ENCODE measurements at regions not wholly inside any gene's neighbourhood (a gene's known extent, or its start where the extent isn't known, plus 50 kb on each side); places are given as distances from the start of the nearest gene placed in this dataset.
A peak's percentile ranks its signal among the peaks of the same experiment; 100 is the strongest.

DNA sequence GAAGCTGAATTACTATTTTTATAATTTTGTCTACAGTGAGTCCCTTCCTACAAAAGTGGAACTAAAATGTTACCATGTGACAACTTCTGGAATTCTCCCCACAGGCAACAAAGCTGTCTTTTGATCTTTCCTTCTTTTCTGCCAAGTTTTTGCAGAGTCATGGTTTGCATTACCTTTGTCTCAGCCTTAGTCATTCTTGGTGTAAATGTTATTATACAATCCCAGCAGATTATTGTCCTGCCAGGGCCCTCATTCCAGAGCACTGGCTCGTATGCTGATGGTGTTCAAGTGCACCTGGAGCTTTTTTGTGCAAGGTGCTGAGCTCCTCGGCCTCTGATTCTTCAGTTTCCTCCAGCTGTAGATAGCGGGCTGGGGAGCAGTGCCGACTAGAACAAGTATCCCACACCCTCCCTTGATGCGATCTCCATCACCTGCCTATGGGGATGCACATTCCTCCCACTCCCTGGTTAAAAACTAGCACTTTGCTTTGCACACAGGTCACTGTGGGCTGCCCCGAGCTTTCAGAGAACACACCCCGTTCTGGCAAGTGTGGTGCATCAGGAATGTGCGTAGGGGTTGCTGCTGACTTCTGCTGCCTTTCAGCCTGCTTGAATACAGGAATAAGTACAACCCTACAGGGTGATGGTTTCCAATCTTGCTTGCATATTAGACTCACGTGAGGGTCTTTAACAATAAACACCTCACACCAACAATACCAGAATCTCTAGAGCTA lies 263.6 kb downstream of the RNF144A start:
- H3K27ac ChIP-seq (ENCODE audit: low read depth, low read length, poor library complexity, severe bottlenecking) = peak overlapping the region; percentile 15
- CTCF ChIA-PET = interaction anchor here (0.6 kb wide), 2 partner anchors 18 to 28 kb away, joined by 3 read pairs; no protein-coding TSS in a partner anchor
- POLR2A ChIA-PET (ENCODE audit: low non-redundant PET) = no interaction called here

DNA sequence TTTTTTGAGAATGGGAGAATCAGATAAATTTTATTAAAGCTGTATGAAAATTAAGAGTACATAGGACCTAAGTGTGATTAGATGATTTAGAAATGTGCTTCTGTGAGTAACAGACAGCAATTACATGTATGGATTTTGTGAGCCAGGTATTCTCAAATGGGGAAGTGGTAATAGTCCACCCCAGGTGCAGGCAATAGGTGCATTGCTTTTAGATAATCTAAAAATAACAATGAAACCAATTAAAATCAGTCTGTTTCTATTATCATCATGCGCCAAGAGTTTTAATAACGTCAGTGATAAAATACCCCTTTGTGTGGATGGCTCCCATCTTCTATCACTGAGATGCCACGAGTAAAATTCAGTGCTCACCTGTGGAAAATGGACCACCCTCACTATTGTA lies 265.3 kb downstream of the RNF144A start:
- ChIA-PET CTCF (no interaction called here), POLR2A (ENCODE audit: low non-redundant PET) (no interaction called here)
- H3K27me3 ChIP-seq (replicated peaks; ENCODE audit: insufficient read depth, low read depth, low read length, poor library complexity) = no peaks in the 10 kb centered on the region
- TF ChIP-seq EZH2 (IDR thresholded peaks at IDR 0.05; ENCODE audit: borderline replicate concordance, low read depth, low read length, poor library complexity, severe bottlenecking) = no peak
- TF ChIP-seq, protein P1, sequence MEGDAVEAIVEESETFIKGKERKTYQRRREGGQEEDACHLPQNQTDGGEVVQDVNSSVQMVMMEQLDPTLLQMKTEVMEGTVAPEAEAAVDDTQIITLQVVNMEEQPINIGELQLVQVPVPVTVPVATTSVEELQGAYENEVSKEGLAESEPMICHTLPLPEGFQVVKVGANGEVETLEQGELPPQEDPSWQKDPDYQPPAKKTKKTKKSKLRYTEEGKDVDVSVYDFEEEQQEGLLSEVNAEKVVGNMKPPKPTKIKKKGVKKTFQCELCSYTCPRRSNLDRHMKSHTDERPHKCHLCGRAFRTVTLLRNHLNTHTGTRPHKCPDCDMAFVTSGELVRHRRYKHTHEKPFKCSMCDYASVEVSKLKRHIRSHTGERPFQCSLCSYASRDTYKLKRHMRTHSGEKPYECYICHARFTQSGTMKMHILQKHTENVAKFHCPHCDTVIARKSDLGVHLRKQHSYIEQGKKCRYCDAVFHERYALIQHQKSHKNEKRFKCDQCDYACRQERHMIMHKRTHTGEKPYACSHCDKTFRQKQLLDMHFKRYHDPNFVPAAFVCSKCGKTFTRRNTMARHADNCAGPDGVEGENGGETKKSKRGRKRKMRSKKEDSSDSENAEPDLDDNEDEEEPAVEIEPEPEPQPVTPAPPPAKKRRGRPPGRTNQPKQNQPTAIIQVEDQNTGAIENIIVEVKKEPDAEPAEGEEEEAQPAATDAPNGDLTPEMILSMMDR (conservative IDR thresholded peaks at IDR 0.05; ENCODE audit: low read depth, low read length) = no peak
- no peaks in the 10 kb centered on the region for H3K36me3 ChIP-seq (ENCODE audit: insufficient read depth, low read length, poor library complexity, severe bottlenecking)
- intact Hi-C loops (cut with micrococcal nuclease; ENCODE audit: unreplicated experiment) = no loop called here
- BruUV-seq (replicated peaks) = no TSS peak
- peaks cover 8% of the 10 kb centered on the region for H3K4me1 ChIP-seq (ENCODE audit: insufficient read depth, low read length, poor library complexity, severe bottlenecking)
- H3K27ac ChIP-seq (ENCODE audit: low read depth, low read length, poor library complexity, severe bottlenecking) = no peak overlapping the region
- H3K9me3 ChIP-seq (ENCODE audit: low read depth, low read length, poor library complexity, severe bottlenecking) = no peaks in the 10 kb centered on the region
- no peak for DNase-seq (ENCODE audit: low spot score)
- no peak overlapping the region for H3K4me3 ChIP-seq (ENCODE audit: low read depth, low read length, poor library complexity, severe bottlenecking)

More for the DNA sequence above, 263.6 kb downstream of the RNF144A start:
- no TSS peak for BruUV-seq (replicated peaks)
- intact Hi-C loops (cut with micrococcal nuclease; ENCODE audit: unreplicated experiment) = no loop called here
- Histone ChIP-seq H3K36me3 (ENCODE audit: insufficient read depth, low read length, poor library complexity, severe bottlenecking) (no peaks in the 10 kb centered on the region), H3K27me3 (replicated peaks; ENCODE audit: insufficient read depth, low read depth, low read length, poor library complexity) (no peaks in the 10 kb centered on the region), H3K9me3 (ENCODE audit: low read depth, low read length, poor library complexity, severe bottlenecking) (no peaks in the 10 kb centered on the region), H3K4me1 (ENCODE audit: insufficient read depth, low read length, poor library complexity, severe bottlenecking) (peaks cover 8% of the 10 kb centered on the region), H3K4me3 (ENCODE audit: low read depth, low read length, poor library complexity, severe bottlenecking) (no peak overlapping the region)
- DNase-seq (ENCODE audit: low spot score) = no peak
- TF ChIP-seq EZH2 (IDR thresholded peaks at IDR 0.05; ENCODE audit: borderline replicate concordance, low read depth, low read length, poor library complexity, severe bottlenecking) = no peak
- TF ChIP-seq, protein P1 (conservative IDR thresholded peaks at IDR 0.05; ENCODE audit: low read depth, low read length) = no peak

GRCh38 chr2:7189106-7189505 lies 271.9 kb downstream of the RNF144A start:
- Histone ChIP-seq H3K36me3 (ENCODE audit: insufficient read depth, low read length, poor library complexity, severe bottlenecking) (no peaks in the 10 kb centered on the region), H3K4me1 (ENCODE audit: insufficient read depth, low read length, poor library complexity, severe bottlenecking) (peaks cover 60% of the 10 kb centered on the region), H3K9me3 (ENCODE audit: low read depth, low read length, poor library complexity, severe bottlenecking) (no peaks in the 10 kb centered on the region), H3K27ac (ENCODE audit: low read depth, low read length, poor library complexity, severe bottlenecking) (peak overlapping the region; percentile 93), H3K27me3 (replicated peaks; ENCODE audit: insufficient read depth, low read depth, low read length, poor library complexity) (no peaks in the 10 kb centered on the region), H3K4me3 (ENCODE audit: low read depth, low read length, poor library complexity, severe bottlenecking) (no peak overlapping the region)
- no peak for DNase-seq (ENCODE audit: low spot score)
- no TSS peak for BruUV-seq (replicated peaks)
- CTCF ChIA-PET = no interaction called here
- intact Hi-C loops (cut with micrococcal nuclease; ENCODE audit: unreplicated experiment) = no loop called here
- POLR2A ChIA-PET (ENCODE audit: low non-redundant PET) = no interaction called here
- TF ChIP-seq, protein P1 (conservative IDR thresholded peaks at IDR 0.05; ENCODE audit: low read depth, low read length) = no peak
